Gastroesophageal sphincter (tissue), 3 donors: ENCODE measurements at regions not wholly inside any gene's neighbourhood (a gene's known extent, or its start where the extent isn't known, plus 50 kb on each side); places are given as distances from the start of the nearest gene placed in this dataset.

Experiments used
- EP300 ChIP-seq: sonication (generic); formaldehyde crosslinking; IDR thresholded peaks from one replicate; pipeline ENCODE4 v1.6.1; 2017; ENCODE audit warnings: antibody characterized with exemption, mild to moderate bottlenecking
- POLR2A ChIP-seq, 2 donors: fragments of 450-650 bp; IDR thresholded peaks; one replicate each; pipeline ENCODE4 v1.6.1; 2017; ENCODE audit warnings: antibody characterized with exemption in 2 of 2, mild to moderate bottlenecking in 2 of 2, moderate library complexity in 1 of 2
- POLR2AphosphoS5 ChIP-seq: sonication (generic); formaldehyde crosslinking; IDR thresholded peaks from one replicate; pipeline ENCODE4 v1.6.1; 2017; ENCODE audit warnings: antibody characterized with exemption
- TF ChIP-seq, protein P1 (sequence below), 4 experiments: fragments of 200-600 bp in 2 of 4; fragments of 450-650 bp in 2 of 4; sonication (generic) in 1 of 4; IDR thresholded peaks; one replicate each; pipeline ENCODE4 v1.5.1; 2017 to 2019; ENCODE audit warnings: antibody characterized with exemption in 4 of 4, mild to moderate bottlenecking in 2 of 4, moderate library complexity in 2 of 4

DNA sequence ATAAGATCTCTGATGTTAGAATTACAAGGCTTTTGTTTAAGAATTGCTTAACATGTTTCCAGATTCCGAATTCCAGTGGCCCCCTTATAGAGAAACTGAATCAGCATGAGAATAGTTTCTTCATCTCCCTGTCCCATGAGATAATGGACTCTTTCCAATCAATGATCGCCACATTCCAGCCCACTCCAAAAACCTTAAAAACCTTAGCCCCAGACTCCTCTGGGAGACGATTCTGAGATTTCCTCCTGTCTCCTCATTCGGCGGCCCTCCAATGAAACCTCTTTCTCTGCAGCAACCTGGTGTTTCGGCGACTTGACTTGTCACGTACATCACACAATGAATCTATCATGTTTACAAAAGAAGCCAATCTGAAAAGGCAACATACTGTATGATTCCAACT is 197.1 kb upstream of the PSMD7 start:
- TF ChIP-seq, protein P1, sequence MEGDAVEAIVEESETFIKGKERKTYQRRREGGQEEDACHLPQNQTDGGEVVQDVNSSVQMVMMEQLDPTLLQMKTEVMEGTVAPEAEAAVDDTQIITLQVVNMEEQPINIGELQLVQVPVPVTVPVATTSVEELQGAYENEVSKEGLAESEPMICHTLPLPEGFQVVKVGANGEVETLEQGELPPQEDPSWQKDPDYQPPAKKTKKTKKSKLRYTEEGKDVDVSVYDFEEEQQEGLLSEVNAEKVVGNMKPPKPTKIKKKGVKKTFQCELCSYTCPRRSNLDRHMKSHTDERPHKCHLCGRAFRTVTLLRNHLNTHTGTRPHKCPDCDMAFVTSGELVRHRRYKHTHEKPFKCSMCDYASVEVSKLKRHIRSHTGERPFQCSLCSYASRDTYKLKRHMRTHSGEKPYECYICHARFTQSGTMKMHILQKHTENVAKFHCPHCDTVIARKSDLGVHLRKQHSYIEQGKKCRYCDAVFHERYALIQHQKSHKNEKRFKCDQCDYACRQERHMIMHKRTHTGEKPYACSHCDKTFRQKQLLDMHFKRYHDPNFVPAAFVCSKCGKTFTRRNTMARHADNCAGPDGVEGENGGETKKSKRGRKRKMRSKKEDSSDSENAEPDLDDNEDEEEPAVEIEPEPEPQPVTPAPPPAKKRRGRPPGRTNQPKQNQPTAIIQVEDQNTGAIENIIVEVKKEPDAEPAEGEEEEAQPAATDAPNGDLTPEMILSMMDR (IDR thresholded peaks at IDR 0.05), result no peak
- TF ChIP-seq POLR2AphosphoS5 (no peak), POLR2A (IDR thresholded peaks at IDR 0.05) (no peak), EP300 (no peak)
